NT2/D1 (cell line): ENCODE measurements at regions not wholly inside any gene's neighbourhood (a gene's known extent, or its start where the extent isn't known, plus 50 kb on each side); places are given as distances from the start of the nearest gene placed in this dataset.
"Not testable (repeated sequence)": the region's sequence is repeated elsewhere in the genome, so short reads cannot be mapped to it uniquely, and the experiment has no call there.

ENCODE experiments used
- DNase-seq: peaks from one replicate; pipeline ENCODE4 v3.0.0-alpha.2; 2011; ENCODE audit warnings: low read depth, low spot score
- H3K27me3 ChIP-seq: 2 replicates; pipeline ENCODE4 v1.6.0; 2011; ENCODE audit warnings: mild to moderate bottlenecking; ENCODE audit not compliant: insufficient read length, insufficient read depth
- H3K36me3 ChIP-seq: 2 replicates; pipeline ENCODE4 v1.6.1; 2011; ENCODE audit warnings: mild to moderate bottlenecking, low read length, mixed read lengths; ENCODE audit not compliant: insufficient read depth, insufficient read length
- H3K4me1 ChIP-seq: 2 replicates; pipeline ENCODE4 v1.5.1; 2011; ENCODE audit not compliant: insufficient read depth, insufficient read length
- H3K4me3 ChIP-seq: 2 replicates; pipeline ENCODE4 v1.5.1; 2011; ENCODE audit warnings: low read depth; ENCODE audit not compliant: insufficient read length
- H3K9ac ChIP-seq: 2 replicates; pipeline ENCODE4 v1.6.0; 2011; ENCODE audit warnings: low read depth; ENCODE audit not compliant: insufficient read length
- H3K9me3 ChIP-seq: 2 replicates; pipeline ENCODE4 v1.5.1; 2011; ENCODE audit warnings: mild to moderate bottlenecking, low read length; ENCODE audit not compliant: insufficient read depth

DNA sequence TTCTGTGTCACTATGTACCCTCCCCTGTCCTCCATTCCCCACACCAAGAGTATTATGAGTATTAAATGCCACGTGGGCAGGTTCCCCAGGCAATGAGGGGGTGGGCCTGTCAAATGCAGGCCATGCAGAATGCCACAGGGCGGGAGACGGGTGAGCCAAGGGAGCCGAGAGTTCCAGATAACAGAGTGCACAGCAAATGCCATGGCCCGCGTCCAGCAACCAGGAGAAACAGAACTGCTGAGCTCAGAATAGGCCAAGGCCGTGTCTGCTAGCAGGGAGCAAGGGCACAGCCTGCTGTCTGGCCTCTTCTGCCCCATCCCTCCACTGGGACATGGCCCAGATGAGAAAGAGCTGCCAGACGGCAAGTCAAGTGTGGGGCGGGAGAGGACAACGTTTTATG, 64.4 kb upstream of the PLGLB2 start:
- not testable (repeated sequence) for DNase-seq

DNA sequence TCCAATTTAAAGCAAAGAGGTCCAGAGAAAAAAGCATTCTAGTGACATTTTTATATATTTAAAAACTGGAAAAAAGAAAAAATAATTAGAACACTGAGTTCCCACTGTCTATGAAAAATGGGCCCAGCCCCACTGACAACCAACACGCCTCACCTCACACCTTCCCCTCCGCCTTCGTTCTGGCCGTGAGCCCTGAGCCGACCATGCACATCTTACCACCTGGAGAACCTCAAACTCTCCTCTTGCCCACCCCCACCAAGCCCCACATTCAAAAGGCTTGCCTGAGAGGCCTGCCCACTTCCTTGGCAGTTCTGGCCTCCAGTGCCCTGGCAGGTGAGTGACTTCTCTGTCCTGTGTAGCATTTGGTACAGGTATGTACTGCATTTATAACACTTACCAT, 63.9 kb upstream of the PLGLB2 start:
- not testable (repeated sequence) for H3K9ac ChIP-seq

More for the DNA sequence above, 64.4 kb upstream of the PLGLB2 start:
- not testable (repeated sequence) for H3K4me3 ChIP-seq, H3K9ac ChIP-seq, H3K27me3 ChIP-seq, H3K36me3 ChIP-seq, H3K9me3 ChIP-seq, H3K4me1 ChIP-seq

DNA sequence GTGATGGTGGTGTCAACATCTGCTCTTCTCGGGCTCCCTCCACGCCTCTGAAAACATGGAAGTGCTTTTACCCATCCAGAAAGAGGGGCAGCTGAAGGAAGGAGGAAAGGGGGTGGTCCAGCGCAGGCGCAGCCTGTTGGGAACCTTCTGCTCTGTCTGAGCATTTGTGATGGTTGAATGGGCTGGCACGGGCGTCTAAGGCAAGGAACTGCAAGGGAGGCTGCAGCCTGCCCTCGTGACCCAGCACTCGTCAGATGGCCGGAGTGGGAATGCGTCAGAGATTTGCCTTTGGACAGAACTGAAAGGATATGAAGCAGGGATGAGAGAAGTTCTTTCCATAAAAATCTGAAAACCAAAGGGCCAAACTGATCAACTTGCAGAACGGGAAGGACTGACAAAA, 62.3 kb upstream of the PLGLB2 start:
- DNase-seq, H3K27me3 ChIP-seq, H3K9me3 ChIP-seq, H3K9ac ChIP-seq, H3K36me3 ChIP-seq, H3K4me1 ChIP-seq, H3K4me3 ChIP-seq: not testable (repeated sequence)

More for the DNA sequence above, 63.9 kb upstream of the PLGLB2 start:
- H3K9me3 ChIP-seq, H3K27me3 ChIP-seq, DNase-seq, H3K36me3 ChIP-seq, H3K4me3 ChIP-seq, H3K4me1 ChIP-seq: not testable (repeated sequence)

DNA sequence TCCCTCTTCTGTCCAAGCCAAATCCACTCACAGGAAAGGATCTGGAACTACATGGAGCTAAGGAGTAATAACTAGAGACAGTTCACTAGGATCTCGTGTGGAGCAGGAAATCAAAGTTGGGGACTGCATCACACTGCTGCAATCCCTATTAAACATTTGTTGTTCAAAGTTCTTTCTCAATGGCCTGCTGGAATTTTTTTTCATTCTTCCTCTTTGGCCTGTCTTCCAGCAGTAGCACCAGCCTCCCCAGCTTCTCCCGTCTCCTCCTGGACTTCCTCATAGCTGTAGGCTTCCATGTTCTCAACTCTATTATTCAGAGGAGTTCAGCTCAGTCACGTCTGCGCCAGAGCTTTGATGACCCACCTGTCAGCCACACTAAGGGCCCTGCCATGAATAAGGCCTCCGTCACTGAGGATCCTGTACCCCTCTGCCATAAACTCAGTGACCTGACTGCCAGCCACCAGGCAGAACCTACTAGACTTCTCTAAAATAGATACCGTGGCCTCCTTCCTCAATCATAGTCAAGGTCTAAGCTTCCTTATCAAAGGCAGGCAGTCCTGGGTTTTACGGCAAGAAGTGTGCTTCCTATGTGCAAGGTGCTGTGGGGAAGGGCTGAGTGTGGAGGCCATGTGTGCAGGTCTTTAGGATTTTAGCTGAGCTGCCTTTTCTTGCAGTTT, 60.9 kb upstream of the PLGLB2 start:
- H3K9ac ChIP-seq, H3K4me3 ChIP-seq, H3K27me3 ChIP-seq, DNase-seq, H3K36me3 ChIP-seq, H3K4me1 ChIP-seq, H3K9me3 ChIP-seq: not testable (repeated sequence)

DNA sequence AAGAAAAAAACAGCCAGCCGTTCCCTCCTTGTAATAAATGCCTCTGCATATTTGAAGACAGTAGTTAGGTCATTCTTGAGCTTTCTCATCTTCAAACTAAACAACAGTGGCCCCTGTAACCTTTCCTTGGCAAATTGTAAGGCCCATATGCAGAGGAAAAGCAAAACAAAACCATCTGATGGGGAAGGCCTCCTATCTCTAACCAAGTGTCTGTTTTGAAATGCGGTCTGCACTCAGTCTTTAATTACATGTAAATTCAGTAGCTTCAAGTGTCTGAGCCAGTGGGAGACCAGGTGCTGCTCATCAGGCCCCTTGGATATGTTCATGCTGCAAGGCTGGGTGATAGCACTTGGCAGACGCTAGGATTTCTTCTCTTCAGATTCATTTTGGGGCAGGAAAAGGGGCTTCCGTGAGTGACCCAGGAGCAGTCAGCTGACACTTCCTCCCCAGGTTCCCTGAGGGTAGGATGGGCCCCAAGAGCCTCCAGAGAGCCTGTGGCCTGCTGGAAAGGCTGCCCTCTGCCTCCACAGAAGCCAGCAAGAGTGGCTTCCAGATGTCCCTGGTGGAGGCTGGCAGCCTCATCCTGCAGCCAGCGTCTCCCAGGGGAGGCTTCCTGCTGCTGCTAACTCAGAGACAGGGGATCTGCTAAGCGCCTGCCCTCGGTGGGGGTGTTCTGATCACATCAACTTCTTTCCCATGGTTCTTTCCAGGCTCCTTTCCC, 60.2 kb upstream of the PLGLB2 start:
- not testable (repeated sequence) for H3K4me3 ChIP-seq, DNase-seq, H3K4me1 ChIP-seq, H3K9me3 ChIP-seq, H3K27me3 ChIP-seq, H3K36me3 ChIP-seq, H3K9ac ChIP-seq

DNA sequence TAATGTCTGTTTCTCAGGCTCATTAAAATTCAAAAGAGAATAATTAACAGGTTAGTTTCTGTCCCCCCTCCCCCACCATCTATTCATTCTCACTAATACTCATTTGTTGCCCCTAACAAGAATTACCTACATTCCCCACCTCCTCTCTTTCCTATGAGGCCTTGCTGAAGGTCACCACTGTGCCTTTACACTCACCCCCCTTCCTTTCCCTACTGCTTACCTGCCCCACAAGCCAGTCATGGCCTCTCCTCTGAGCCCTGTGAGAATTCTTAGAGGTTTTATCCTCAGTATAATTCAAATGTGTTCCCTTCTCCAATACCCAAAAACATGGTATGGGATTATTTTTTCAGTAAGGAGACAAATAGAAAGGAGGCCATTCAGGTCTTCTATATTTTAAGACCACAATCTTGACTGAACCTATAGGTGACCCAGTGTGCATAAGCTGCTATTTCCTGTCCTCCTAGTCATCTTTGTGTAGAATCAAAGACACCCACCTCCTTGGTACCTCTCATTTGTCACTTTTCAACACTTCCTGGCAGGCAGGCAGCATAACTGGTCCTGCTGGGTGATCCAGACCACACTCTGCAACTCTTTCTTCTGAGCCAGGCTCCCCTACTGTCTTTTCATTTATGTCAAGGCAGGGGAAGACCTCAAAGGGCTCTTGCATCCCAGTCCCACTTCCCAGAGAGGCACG, 55.8 kb upstream of the PLGLB2 start:
- H3K4me1 ChIP-seq, H3K9ac ChIP-seq, H3K36me3 ChIP-seq, H3K9me3 ChIP-seq, H3K27me3 ChIP-seq, DNase-seq, H3K4me3 ChIP-seq: not testable (repeated sequence)

DNA sequence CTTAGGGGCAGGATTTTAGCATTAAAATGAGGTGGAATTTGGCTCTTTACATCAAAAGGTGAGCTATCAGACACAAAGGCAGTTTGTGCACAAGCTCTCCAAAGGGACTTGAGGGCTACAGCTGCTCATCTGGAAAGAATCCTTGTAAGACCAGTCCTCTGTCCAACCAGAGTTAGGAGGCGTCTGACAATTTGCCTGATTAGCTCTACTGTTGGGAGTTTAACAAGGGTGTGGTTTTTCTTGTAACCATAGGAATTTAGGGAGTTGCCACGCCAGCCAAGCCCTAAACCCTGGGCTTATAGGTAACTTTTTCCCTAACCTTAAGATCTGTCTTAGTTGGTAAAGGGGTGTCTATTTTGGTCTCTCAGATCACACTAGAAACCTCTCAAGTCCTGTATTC, 55.0 kb upstream of the PLGLB2 start:
- not testable (repeated sequence) for H3K4me3 ChIP-seq, H3K27me3 ChIP-seq, H3K4me1 ChIP-seq, DNase-seq, H3K36me3 ChIP-seq, H3K9ac ChIP-seq, H3K9me3 ChIP-seq

DNA sequence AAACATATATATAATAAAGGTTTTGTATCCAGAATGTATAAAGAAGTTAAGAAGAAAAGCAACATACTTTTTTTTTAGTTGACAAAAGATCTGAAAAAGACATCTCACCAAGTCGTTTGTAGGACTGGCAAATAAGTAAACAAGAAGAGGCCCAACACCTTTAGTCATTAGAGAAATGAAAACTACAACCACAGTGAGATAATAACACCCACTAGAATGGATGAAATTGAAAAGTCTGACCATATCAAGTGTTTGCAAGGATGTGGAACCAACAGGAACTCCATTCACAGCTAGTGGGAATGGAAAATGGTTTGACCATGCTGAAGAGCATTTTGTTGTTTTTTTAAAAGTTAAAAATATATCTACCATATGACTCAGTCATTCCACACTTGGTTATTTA, 54.0 kb upstream of the PLGLB2 start:
- H3K4me1 ChIP-seq, H3K9ac ChIP-seq, H3K9me3 ChIP-seq, H3K4me3 ChIP-seq, H3K36me3 ChIP-seq, DNase-seq, H3K27me3 ChIP-seq: not testable (repeated sequence)

DNA sequence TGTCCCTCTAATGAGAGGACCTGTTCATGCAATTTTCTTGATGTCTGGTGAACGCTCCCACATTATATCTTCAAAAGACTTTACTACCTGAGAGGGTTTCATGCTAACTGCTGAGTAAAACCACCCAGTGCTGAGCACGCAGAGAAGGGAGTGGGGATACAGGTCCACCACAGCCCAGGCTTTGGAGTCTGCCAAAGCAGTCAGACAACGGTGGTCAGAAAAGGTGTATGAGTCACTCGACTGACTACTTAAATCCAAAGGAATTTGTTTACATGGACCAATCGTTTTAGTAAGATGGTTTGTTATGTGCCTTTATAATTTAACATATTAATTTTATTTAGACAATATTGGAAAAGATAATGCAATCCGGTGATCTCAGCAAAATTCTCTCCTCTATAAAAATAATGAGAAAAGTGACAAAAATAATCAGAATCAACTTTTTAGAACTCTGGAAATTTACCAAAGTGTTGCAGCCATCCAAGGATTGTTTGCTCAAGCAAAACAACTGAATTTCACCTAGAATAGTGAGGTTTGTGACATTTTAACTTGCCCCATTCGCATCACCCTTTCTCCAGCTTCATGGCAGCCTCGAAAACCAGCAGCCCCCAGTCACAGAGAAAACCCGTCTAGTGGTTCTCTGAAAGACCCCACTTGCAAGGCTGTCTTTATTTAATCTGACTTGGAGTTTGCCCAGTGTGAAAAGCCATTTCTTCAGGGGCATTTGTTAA, 52.1 kb upstream of the PLGLB2 start:
- not testable (repeated sequence) for DNase-seq, H3K4me1 ChIP-seq, H3K27me3 ChIP-seq, H3K9me3 ChIP-seq, H3K36me3 ChIP-seq, H3K4me3 ChIP-seq, H3K9ac ChIP-seq
